CD14-positive monocyte (primary cell): ENCODE measurements at regions not wholly inside any gene's neighbourhood (a gene's known extent, or its start where the extent isn't known, plus 50 kb on each side); places are given as distances from the start of the nearest gene placed in this dataset.

Experiments
- DNase-seq, 3 donors: peaks; one replicate each; pipeline ENCODE4 v3.0.0-alpha.2; 2011 to 2022
- H2AFZ ChIP-seq: 2 replicates; pipeline ENCODE4 v1.6.0; 2012; ENCODE audit warnings: mild to moderate bottlenecking, low read depth, low read length, inconsistent platforms; ENCODE audit not compliant: insufficient read depth, poor library complexity, severe bottlenecking
- H3K27ac ChIP-seq, 2 donors: 1 replicate in 1 of 2; 2 replicates in 1 of 2; pipeline ENCODE4 v1.5.1; 2012 to 2013; ENCODE audit warnings: low read length in 2 of 2, control low read depth in 1 of 2, inconsistent platforms in 1 of 2, low read depth in 1 of 2, mild to moderate bottlenecking in 1 of 2
- H3K27me3 ChIP-seq, 2 donors: one replicate each; pipeline versions ENCODE4 v1.6.0 to v1.6.1; 2011 to 2013; ENCODE audit warnings: low read length in 2 of 2; ENCODE audit not compliant: control insufficient read depth in 2 of 2, insufficient read depth in 2 of 2
- H3K36me3 ChIP-seq, 2 donors: replicated peaks in 1 of 2; 1 replicate in 1 of 2; 2 replicates in 1 of 2; pipeline versions ENCODE4 v1.5.1 to v1.6.1; 2012 to 2013; ENCODE audit warnings: low read length in 2 of 2, control low read depth in 1 of 2, inconsistent platforms in 1 of 2, mild to moderate bottlenecking in 1 of 2; ENCODE audit not compliant: insufficient read depth in 2 of 2, control insufficient read depth in 1 of 2
- H3K4me1 ChIP-seq, 2 donors: 1 replicate in 1 of 2; 2 replicates in 1 of 2; pipeline versions ENCODE4 v1.5.1 to v1.6.1; 2012 to 2013; ENCODE audit warnings: low read length in 2 of 2, control low read depth in 1 of 2, inconsistent platforms in 1 of 2, mild to moderate bottlenecking in 1 of 2, moderate library complexity in 1 of 2; ENCODE audit not compliant: insufficient read depth in 2 of 2, control insufficient read depth in 1 of 2
- H3K4me2 ChIP-seq: replicated peaks from 2 replicates; pipeline ENCODE3; 2012; ENCODE audit warnings: low read length, moderate library complexity, mild to moderate bottlenecking; ENCODE audit not compliant: poor library complexity, severe bottlenecking; ENCODE audit errors: extremely low read depth
- H3K4me3 ChIP-seq, 3 experiments: fragments of 200-600 bp in 1 of 3; sonication (generic) in 1 of 3; replicated peaks in 1 of 3; 1 replicate in 2 of 3; 2 replicates in 1 of 3; pipeline ENCODE4 v1.5.1; 2011 to 2013; ENCODE audit warnings: low read length in 3 of 3, mild to moderate bottlenecking in 3 of 3, control low read depth in 2 of 3, low read depth in 2 of 3, inconsistent platforms in 1 of 3, moderate library complexity in 1 of 3
- H3K79me2 ChIP-seq: 2 replicates; pipeline ENCODE4 v1.6.0; 2012; ENCODE audit warnings: mild to moderate bottlenecking, control low read depth, inconsistent platforms, low read length, moderate library complexity; ENCODE audit not compliant: insufficient read depth
- H3K9ac ChIP-seq: 2 replicates; pipeline ENCODE4 v1.6.0; 2017; ENCODE audit warnings: low read length, mild to moderate bottlenecking; ENCODE audit not compliant: insufficient read depth, poor library complexity, severe bottlenecking
- H3K9me3 ChIP-seq, 2 donors: replicated peaks in 1 of 2; 1 replicate in 1 of 2; 2 replicates in 1 of 2; pipeline versions ENCODE4 v1.5.1 to v1.6.1; 2012 to 2013; ENCODE audit warnings: low read length in 2 of 2, control low read depth in 1 of 2; ENCODE audit not compliant: control insufficient read depth in 1 of 2, insufficient read depth in 1 of 2
- H4K20me1 ChIP-seq: 2 replicates; pipeline ENCODE4 v1.6.0; 2012; ENCODE audit warnings: mild to moderate bottlenecking, low read length, control low read depth, moderate library complexity; ENCODE audit not compliant: insufficient read depth
- H3K27ac Mint-ChIP-seq, 7 donors: one replicate each; pipeline ENCODE4 v1.8.0; 2020; ENCODE audit warnings: mild to moderate bottlenecking in 7 of 7, mixed read lengths in 7 of 7, moderate library complexity in 6 of 7, inconsistent platforms in 2 of 7
- H3K27me3 Mint-ChIP-seq, 3 donors: one replicate each; pipeline ENCODE4 v1.8.0; 2021 to 2022; ENCODE audit warnings: low read depth in 3 of 3, mild to moderate bottlenecking in 3 of 3, mixed read lengths in 3 of 3, moderate library complexity in 3 of 3, inconsistent platforms in 1 of 3
- H3K36me3 Mint-ChIP-seq, 2 donors: one replicate each; pipeline ENCODE4 v1.8.0; 2020; ENCODE audit warnings: mixed read lengths in 2 of 2, inconsistent platforms in 1 of 2, mild to moderate bottlenecking in 1 of 2
- H3K4me1 Mint-ChIP-seq: one replicate; pipeline ENCODE4 v1.8.0; 2020; ENCODE audit warnings: mild to moderate bottlenecking, mixed read lengths
- H3K4me3 Mint-ChIP-seq, 2 donors: one replicate each; pipeline ENCODE4 v1.8.0; 2020; ENCODE audit warnings: mild to moderate bottlenecking in 2 of 2, mixed read lengths in 2 of 2, moderate library complexity in 1 of 2
- H3K9me3 Mint-ChIP-seq, 7 donors: one replicate each; pipeline ENCODE4 v1.8.0; 2020 to 2022; ENCODE audit warnings: mixed read lengths in 7 of 7, mild to moderate bottlenecking in 6 of 7, moderate library complexity in 6 of 7, inconsistent platforms in 2 of 7
- CTCF ChIP-seq: fragments of 200-600 bp; IDR thresholded peaks from one replicate; pipeline ENCODE4 v1.8.0; 2022; ENCODE audit warnings: antibody characterized with exemption, mild to moderate bottlenecking
- WGBS: methylation state at CpG from one replicate; pipeline ENCODE4 v1.1.5; 2013; ENCODE audit warnings: missing lambda C conversion rate; ENCODE audit not compliant: insufficient coverage; 5-methylcytosine and 5-hydroxymethylcytosine counted together
- intact Hi-C, 2 donors: fragments of 100-400 bp; cut with micrococcal nuclease; formaldehyde crosslinking; loops; one replicate each; pipeline versions ENCODE4 v1.15.0 to v1.15.1; 2023

- H3K36me3 Mint-ChIP-seq: no peaks in the 10 kb centered on the region
- TF ChIP-seq CTCF: no peak
- no peak overlapping the region for H2AFZ ChIP-seq
- H3K9me3 ChIP-seq: peaks cover 3 to 8% of the 10 kb centered on the region in 2 donors
- no peak for DNase-seq
- no peaks in the 10 kb centered on the region for H4K20me1 ChIP-seq
- H3K4me2 ChIP-seq: no peak overlapping the region
- intact Hi-C loops: no loop called here
- 83% methylated on average over 1 of the region's 6 CpGs for WGBS
- H3K27ac ChIP-seq: no peak overlapping the region
- H3K79me2 ChIP-seq: no peaks in the 10 kb centered on the region
- H3K4me3 Mint-ChIP-seq: no peak overlapping the region
- no peak overlapping the region for H3K27ac Mint-ChIP-seq
- H3K9ac ChIP-seq: no peak overlapping the region
- H3K27me3 ChIP-seq: no peaks in the 10 kb centered on the region
- no peaks in the 10 kb centered on the region for H3K4me1 Mint-ChIP-seq
- H3K36me3 ChIP-seq: no peaks in the 10 kb centered on the region
- H3K9me3 Mint-ChIP-seq: peaks cover 2 to 14% (median 10%) of the 10 kb centered on the region in 7 donors
- H3K4me1 ChIP-seq: no peaks in the 10 kb centered on the region
- no peak overlapping the region for H3K4me3 ChIP-seq
- H3K27me3 Mint-ChIP-seq: no peaks in the 10 kb centered on the region
These were observed 150.2 kb upstream of the LRRC3B start for GRCh38 chr3:26472345-26472744.

DNA sequence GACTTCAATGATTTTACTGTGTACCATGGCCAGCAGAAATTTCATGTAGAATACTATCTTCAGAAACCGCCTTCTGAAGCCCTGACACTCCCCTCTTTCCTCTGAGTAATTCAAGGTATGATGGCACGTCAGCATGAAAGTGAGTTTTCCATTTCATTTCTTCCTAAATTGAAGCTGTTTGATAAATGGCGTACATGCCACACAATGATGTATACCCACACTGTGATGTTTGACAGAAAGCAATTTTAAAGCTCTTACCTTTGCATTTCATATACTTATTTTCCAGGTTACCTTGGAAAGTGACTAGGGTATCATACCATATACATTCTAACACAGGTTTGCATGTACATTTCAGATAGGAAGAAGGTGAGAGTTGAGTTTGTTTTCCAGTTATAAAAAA lies 147.9 kb upstream of the LRRC3B start:
- Histone ChIP-seq H3K4me1 (no peaks in the 10 kb centered on the region), H3K27ac (no peak overlapping the region), H3K4me3 (no peak overlapping the region), H3K4me2 (no peak overlapping the region), H2AFZ (no peak overlapping the region), H3K27me3 (no peaks in the 10 kb centered on the region), H3K36me3 (no peaks in the 10 kb centered on the region), H3K9ac (no peak overlapping the region), H4K20me1 (no peaks in the 10 kb centered on the region), H3K79me2 (no peaks in the 10 kb centered on the region), H3K9me3 (peaks cover 3 to 8% of the 10 kb centered on the region in 2 donors)
- intact Hi-C loops: no loop called here
- Mint-ChIP-seq H3K27me3 (no peaks in the 10 kb centered on the region), H3K4me3 (no peak overlapping the region), H3K27ac (no peak overlapping the region), H3K9me3 (peaks cover 0 to 8% (median 1%) of the 10 kb centered on the region in 7 donors), H3K4me1 (no peaks in the 10 kb centered on the region), H3K36me3 (no peaks in the 10 kb centered on the region)
- no peak for DNase-seq
- no peak for TF ChIP-seq CTCF
- no CpG with 5 or more reads among the region's 3 CpGs for WGBS
